H1 (cell line): ENCODE measurements at regions not wholly inside any gene's neighbourhood (a gene's known extent, or its start where the extent isn't known, plus 50 kb on each side); places are given as distances from the start of the nearest gene placed in this dataset.

Experiments
- ASH2L ChIP-seq: fragments of 200-600, 300-600 bp; sonication (generic); IDR thresholded peaks from one replicate; pipeline ENCODE4 v1.7.1; 2017; ENCODE audit warnings: low read length
- BRCA1 ChIP-seq: IDR thresholded peaks from 2 replicates; pipeline ENCODE4 v1.6.1; 2012; ENCODE audit warnings: low read depth, low read length, improper control_type of control experiment
- CBX8 ChIP-seq: fragments of 300-800, 300-1000 bp; sonication (generic); IDR thresholded peaks from 2 replicates; pipeline ENCODE4 v1.7.1; 2016; ENCODE audit warnings: low read depth, low read length, borderline replicate concordance
- KDM1A ChIP-seq: fragments of 200-600, 300-600 bp; sonication (generic); IDR thresholded peaks from 2 replicates; pipeline ENCODE4 v1.7.1; 2016; ENCODE audit warnings: mild to moderate bottlenecking, low read length, borderline replicate concordance
- KDM5A ChIP-seq: fragments of 200-600 bp; IDR thresholded peaks from 2 replicates; pipeline ENCODE4 v1.7.1; 2012; ENCODE audit warnings: mild to moderate bottlenecking, low read length, inconsistent platforms, mixed read lengths
- NANOG ChIP-seq: IDR thresholded peaks from 2 replicates; pipeline ENCODE4 v1.6.1; 2011; ENCODE audit warnings: low read length, low read depth, mild to moderate bottlenecking, inconsistent platforms; ENCODE audit not compliant: insufficient read depth, poor library complexity, severe bottlenecking
- RBBP5 ChIP-seq: IDR thresholded peaks from 2 replicates; pipeline ENCODE4 v1.7.1; 2012; ENCODE audit warnings: low read depth, mild to moderate bottlenecking, inconsistent platforms, low read length, moderate library complexity, borderline replicate concordance
- SRF ChIP-seq: IDR thresholded peaks from 2 replicates; pipeline ENCODE4 v1.6.1; 2011; ENCODE audit warnings: mild to moderate bottlenecking, low read depth, low read length, moderate library complexity
- TF ChIP-seq, protein P1 (sequence below): fragments of 300-600 bp; sonication (generic); IDR thresholded peaks from 2 replicates; pipeline ENCODE4 v1.7.1; 2012; ENCODE audit warnings: low read length, moderate library complexity, mild to moderate bottlenecking, inconsistent platforms; ENCODE audit not compliant: insufficient replicate concordance

DNA sequence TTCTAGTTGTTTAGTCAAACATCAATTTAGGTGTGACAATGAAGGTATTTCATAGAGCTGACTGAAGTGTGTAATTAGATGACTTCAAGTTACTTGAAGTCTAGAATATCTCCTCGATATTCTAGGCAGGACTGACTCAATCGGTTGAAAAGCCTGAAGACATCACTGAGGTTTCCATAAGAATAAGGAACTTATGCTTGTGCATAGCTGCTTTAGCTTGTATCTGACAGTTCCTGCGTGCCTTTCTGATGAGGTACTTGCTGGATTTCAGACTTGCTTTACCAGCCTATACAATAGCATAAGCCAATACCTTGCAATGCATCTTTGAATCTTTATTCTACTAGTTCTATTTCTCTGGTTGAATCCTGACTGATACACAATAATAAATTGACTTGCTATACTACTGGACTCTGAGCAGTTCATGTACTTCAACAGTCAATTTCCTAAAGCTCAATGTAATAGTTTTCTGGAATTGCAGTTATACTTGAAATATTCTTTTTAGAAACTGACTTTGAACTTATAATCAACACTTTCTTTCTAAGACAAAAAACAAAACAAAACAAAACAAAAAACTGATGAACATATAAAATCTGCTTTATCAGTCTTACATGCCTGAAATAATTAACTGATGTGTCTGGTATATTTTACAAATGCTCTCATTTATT, 1534.8 kb downstream of the SLITRK5 start (continued):
- TF ChIP-seq, protein P1, sequence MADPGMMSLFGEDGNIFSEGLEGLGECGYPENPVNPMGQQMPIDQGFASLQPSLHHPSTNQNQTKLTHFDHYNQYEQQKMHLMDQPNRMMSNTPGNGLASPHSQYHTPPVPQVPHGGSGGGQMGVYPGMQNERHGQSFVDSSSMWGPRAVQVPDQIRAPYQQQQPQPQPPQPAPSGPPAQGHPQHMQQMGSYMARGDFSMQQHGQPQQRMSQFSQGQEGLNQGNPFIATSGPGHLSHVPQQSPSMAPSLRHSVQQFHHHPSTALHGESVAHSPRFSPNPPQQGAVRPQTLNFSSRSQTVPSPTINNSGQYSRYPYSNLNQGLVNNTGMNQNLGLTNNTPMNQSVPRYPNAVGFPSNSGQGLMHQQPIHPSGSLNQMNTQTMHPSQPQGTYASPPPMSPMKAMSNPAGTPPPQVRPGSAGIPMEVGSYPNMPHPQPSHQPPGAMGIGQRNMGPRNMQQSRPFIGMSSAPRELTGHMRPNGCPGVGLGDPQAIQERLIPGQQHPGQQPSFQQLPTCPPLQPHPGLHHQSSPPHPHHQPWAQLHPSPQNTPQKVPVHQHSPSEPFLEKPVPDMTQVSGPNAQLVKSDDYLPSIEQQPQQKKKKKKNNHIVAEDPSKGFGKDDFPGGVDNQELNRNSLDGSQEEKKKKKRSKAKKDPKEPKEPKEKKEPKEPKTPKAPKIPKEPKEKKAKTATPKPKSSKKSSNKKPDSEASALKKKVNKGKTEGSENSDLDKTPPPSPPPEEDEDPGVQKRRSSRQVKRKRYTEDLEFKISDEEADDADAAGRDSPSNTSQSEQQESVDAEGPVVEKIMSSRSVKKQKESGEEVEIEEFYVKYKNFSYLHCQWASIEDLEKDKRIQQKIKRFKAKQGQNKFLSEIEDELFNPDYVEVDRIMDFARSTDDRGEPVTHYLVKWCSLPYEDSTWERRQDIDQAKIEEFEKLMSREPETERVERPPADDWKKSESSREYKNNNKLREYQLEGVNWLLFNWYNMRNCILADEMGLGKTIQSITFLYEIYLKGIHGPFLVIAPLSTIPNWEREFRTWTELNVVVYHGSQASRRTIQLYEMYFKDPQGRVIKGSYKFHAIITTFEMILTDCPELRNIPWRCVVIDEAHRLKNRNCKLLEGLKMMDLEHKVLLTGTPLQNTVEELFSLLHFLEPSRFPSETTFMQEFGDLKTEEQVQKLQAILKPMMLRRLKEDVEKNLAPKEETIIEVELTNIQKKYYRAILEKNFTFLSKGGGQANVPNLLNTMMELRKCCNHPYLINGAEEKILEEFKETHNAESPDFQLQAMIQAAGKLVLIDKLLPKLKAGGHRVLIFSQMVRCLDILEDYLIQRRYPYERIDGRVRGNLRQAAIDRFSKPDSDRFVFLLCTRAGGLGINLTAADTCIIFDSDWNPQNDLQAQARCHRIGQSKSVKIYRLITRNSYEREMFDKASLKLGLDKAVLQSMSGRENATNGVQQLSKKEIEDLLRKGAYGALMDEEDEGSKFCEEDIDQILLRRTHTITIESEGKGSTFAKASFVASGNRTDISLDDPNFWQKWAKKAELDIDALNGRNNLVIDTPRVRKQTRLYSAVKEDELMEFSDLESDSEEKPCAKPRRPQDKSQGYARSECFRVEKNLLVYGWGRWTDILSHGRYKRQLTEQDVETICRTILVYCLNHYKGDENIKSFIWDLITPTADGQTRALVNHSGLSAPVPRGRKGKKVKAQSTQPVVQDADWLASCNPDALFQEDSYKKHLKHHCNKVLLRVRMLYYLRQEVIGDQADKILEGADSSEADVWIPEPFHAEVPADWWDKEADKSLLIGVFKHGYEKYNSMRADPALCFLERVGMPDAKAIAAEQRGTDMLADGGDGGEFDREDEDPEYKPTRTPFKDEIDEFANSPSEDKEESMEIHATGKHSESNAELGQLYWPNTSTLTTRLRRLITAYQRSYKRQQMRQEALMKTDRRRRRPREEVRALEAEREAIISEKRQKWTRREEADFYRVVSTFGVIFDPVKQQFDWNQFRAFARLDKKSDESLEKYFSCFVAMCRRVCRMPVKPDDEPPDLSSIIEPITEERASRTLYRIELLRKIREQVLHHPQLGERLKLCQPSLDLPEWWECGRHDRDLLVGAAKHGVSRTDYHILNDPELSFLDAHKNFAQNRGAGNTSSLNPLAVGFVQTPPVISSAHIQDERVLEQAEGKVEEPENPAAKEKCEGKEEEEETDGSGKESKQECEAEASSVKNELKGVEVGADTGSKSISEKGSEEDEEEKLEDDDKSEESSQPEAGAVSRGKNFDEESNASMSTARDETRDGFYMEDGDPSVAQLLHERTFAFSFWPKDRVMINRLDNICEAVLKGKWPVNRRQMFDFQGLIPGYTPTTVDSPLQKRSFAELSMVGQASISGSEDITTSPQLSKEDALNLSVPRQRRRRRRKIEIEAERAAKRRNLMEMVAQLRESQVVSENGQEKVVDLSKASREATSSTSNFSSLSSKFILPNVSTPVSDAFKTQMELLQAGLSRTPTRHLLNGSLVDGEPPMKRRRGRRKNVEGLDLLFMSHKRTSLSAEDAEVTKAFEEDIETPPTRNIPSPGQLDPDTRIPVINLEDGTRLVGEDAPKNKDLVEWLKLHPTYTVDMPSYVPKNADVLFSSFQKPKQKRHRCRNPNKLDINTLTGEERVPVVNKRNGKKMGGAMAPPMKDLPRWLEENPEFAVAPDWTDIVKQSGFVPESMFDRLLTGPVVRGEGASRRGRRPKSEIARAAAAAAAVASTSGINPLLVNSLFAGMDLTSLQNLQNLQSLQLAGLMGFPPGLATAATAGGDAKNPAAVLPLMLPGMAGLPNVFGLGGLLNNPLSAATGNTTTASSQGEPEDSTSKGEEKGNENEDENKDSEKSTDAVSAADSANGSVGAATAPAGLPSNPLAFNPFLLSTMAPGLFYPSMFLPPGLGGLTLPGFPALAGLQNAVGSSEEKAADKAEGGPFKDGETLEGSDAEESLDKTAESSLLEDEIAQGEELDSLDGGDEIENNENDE: no peak
- no peak for TF ChIP-seq NANOG
- no peak for TF ChIP-seq RBBP5
- TF ChIP-seq ASH2L: no peak
- no peak for TF ChIP-seq CBX8
- TF ChIP-seq KDM1A: no peak
- no peak for TF ChIP-seq BRCA1
- TF ChIP-seq KDM5A: no peak
- TF ChIP-seq SRF: no peak
